ENCODE measurements at regions not wholly inside any gene's neighbourhood (a gene's known extent, or its start where the extent isn't known, plus 50 kb on each side); places are given as distances from the start of the nearest gene placed in this dataset.

DNA sequence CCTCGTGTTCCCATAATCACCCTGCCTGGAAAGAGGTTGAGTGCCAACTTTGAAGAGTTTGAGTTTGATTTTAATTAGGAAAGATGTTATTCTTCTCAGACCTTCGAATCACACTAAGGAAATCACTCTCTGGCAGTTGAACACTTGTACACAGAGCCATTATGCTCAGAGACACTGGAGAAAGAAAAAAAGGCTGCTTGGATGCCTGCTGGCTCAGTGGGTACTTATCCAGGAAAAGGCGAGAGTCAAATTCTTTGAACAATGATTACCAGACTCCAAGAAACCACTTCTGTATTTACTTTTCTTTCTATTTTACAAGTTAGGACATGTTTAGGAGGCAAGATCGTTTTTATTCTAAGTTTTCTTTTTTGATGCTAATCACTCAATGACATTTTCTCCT is 438.5 kb upstream of the FAT3 start:
- TF ChIP-seq, protein P1, sequence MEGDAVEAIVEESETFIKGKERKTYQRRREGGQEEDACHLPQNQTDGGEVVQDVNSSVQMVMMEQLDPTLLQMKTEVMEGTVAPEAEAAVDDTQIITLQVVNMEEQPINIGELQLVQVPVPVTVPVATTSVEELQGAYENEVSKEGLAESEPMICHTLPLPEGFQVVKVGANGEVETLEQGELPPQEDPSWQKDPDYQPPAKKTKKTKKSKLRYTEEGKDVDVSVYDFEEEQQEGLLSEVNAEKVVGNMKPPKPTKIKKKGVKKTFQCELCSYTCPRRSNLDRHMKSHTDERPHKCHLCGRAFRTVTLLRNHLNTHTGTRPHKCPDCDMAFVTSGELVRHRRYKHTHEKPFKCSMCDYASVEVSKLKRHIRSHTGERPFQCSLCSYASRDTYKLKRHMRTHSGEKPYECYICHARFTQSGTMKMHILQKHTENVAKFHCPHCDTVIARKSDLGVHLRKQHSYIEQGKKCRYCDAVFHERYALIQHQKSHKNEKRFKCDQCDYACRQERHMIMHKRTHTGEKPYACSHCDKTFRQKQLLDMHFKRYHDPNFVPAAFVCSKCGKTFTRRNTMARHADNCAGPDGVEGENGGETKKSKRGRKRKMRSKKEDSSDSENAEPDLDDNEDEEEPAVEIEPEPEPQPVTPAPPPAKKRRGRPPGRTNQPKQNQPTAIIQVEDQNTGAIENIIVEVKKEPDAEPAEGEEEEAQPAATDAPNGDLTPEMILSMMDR (IDR thresholded peaks at IDR 0.05; ENCODE audit: low read depth, low read length, poor library complexity, severe bottlenecking), result no peak
- TF ChIP-seq EZH2phosphoT487 (IDR thresholded peaks at IDR 0.05; ENCODE audit: borderline replicate concordance, low read length), result no peak

Measured in DOHH2 (cell line).